K562 (cell line): ENCODE measurements at regions not wholly inside any gene's neighbourhood (a gene's known extent, or its start where the extent isn't known, plus 50 kb on each side); places are given as distances from the start of the nearest gene placed in this dataset.

ENCODE experiments used
- ATAC-seq: fragments of 200-7000 bp; cut with Tn5 transposase; 3 replicates; pipeline ENCODE4 v1.9.1; 2020; ENCODE audit warnings: moderate library complexity
- BruUV-seq: library from RNA; stranded (reverse); fragments of 400-500 nt; replicated peaks from 2 replicates; lab custom pipeline; 2021; lab: Mats Ljungman, UMichigan
- CTCF ChIA-PET: fragments of 300-600 bp; formaldehyde crosslinking; extraction: SDS; loops from one replicate; lab custom pipeline; 2021; ENCODE audit warnings: low intra/inter-chr PET ratio; lab: Yijun Ruan, JAX
- POLR2A ChIA-PET: fragments of 300-600, 350-650 bp; sonication (Branson Sonifier 250); formaldehyde crosslinking; extraction: SDS; loops from one replicate; lab custom pipeline; 2021; ENCODE audit warnings: antibody characterized with exemption, inconsistent platforms; lab: Yijun Ruan, JAX
- DNase-seq, 4 experiments: peaks; one replicate each; pipeline versions ENCODE4 v3.0.0 to v3.0.0-alpha.2; 2011 to 2018; ENCODE audit warnings: low spot score in 3 of 4, mixed read lengths in 3 of 4; ENCODE audit errors: extremely low read depth in 1 of 4
- FAIRE-seq: peaks from 2 replicates; lab custom pipeline; 2011; peaks lifted over from hg19 to GRCh38; lab: Jason Lieb, UNC
- H2AFZ ChIP-seq: 2 replicates; pipeline ENCODE4 v1.6.0; 2011; ENCODE audit warnings: low read depth, low read length, control low read depth, inconsistent platforms
- H3K27ac ChIP-seq: fragments of 200-600 bp; 3 replicates; pipeline ENCODE4 v1.8.0; 2011; ENCODE audit warnings: low read depth, mild to moderate bottlenecking, control low read depth, inconsistent platforms, low read length, moderate library complexity, mixed read lengths; ENCODE audit errors: extremely low read depth
- H3K27me3 ChIP-seq, 2 experiments: fragments of 300-600 bp in 1 of 2; 2 replicates in 1 of 2; 3 replicates in 1 of 2; pipeline versions ENCODE4 v1.6.0 to v1.8.0; 2011; ENCODE audit warnings: inconsistent platforms in 2 of 2, low read length in 2 of 2, mild to moderate bottlenecking in 1 of 2, mixed read lengths in 1 of 2, moderate library complexity in 1 of 2; ENCODE audit not compliant: control insufficient read depth in 2 of 2, insufficient read depth in 2 of 2
- H3K36me3 ChIP-seq: fragments of 300-600 bp; 3 replicates; pipeline ENCODE4 v1.8.0; 2011; ENCODE audit warnings: mild to moderate bottlenecking, low read length, inconsistent platforms; ENCODE audit not compliant: control insufficient read depth, insufficient read depth
- H3K4me1 ChIP-seq, 2 experiments: fragments of 200-600 bp in 1 of 2; replicated peaks in 1 of 2; 2 replicates in 1 of 2; 3 replicates in 1 of 2; pipeline versions ENCODE4 v1.5.1 to v1.8.0; 2011; ENCODE audit warnings: inconsistent platforms in 2 of 2, low read length in 2 of 2, mild to moderate bottlenecking in 1 of 2, mixed read lengths in 1 of 2, moderate library complexity in 1 of 2; ENCODE audit not compliant: control insufficient read depth in 2 of 2, insufficient read depth in 2 of 2
- H3K4me2 ChIP-seq: 2 replicates; pipeline ENCODE4 v1.6.1; 2011; ENCODE audit warnings: low read length, control low read depth, inconsistent platforms, mixed read lengths; ENCODE audit not compliant: insufficient read depth
- H3K4me3 ChIP-seq: fragments of 200-600 bp; sonication (generic), shearing (Covaris generic); 2 replicates; pipeline ENCODE4 v1.5.1; 2016; ENCODE audit warnings: control low read depth, inconsistent platforms
- H3K79me2 ChIP-seq: fragments of 200-600 bp; 3 replicates; pipeline ENCODE4 v1.8.0; 2011; ENCODE audit warnings: low read length, inconsistent platforms; ENCODE audit not compliant: control insufficient read depth, insufficient read depth
- H3K9ac ChIP-seq, 2 experiments: 2 replicates each; pipeline versions ENCODE4 v1.6.0 to v1.6.1; 2011; ENCODE audit warnings: low read depth in 2 of 2, low read length in 2 of 2, control low read depth in 1 of 2, inconsistent platforms in 1 of 2, mild to moderate bottlenecking in 1 of 2, mixed read lengths in 1 of 2; ENCODE audit not compliant: insufficient read depth in 1 of 2
- H3K9me1 ChIP-seq: one replicate; pipeline ENCODE4 v1.6.0; 2011; ENCODE audit warnings: inconsistent platforms, mild to moderate bottlenecking, low read length, moderate library complexity; ENCODE audit not compliant: control insufficient read depth, insufficient read depth
- H3K9me3 ChIP-seq: replicated peaks from 2 replicates; pipeline ENCODE4 v1.5.1; 2011; ENCODE audit warnings: low read depth, low read length, inconsistent platforms; ENCODE audit not compliant: control insufficient read depth, insufficient read depth
- H4K20me1 ChIP-seq: replicated peaks from 2 replicates; pipeline ENCODE4 v1.6.1; 2011; ENCODE audit warnings: low read length, inconsistent platforms, mixed read lengths; ENCODE audit not compliant: control insufficient read depth, insufficient read depth
- JUNB ChIP-seq: fragments of 450-650 bp; formaldehyde crosslinking; conservative IDR thresholded peaks from 2 replicates; pipeline ENCODE4 v1.4.0; 2020; ENCODE audit warnings: mild to moderate bottlenecking
- NBN ChIP-seq: fragments of 450-650 bp; IDR thresholded peaks from 2 replicates; pipeline ENCODE4 v1.6.1; 2016; ENCODE audit warnings: low read depth, mild to moderate bottlenecking
- NEUROD1 ChIP-seq: fragments of 150-350 bp; IDR thresholded peaks from 2 replicates; pipeline ENCODE4 v1.6.1; 2014; ENCODE audit warnings: borderline replicate concordance, low read length, low read depth; ENCODE audit not compliant: partially characterized antibody
- SIRT6 ChIP-seq: IDR thresholded peaks from one replicate; pipeline ENCODE4 v1.6.1; 2012; ENCODE audit warnings: low read depth, mild to moderate bottlenecking, control low read depth, inconsistent platforms, low read length, moderate library complexity
- ZHX1 ChIP-seq: fragments of 150-350 bp; conservative IDR thresholded peaks from 2 replicates; pipeline ENCODE4 v1.6.1; 2014; ENCODE audit warnings: low read length
- ZNF639 ChIP-seq, 2 experiments: fragments of 200-800 bp in 1 of 2; sonication (Bioruptor generic) in 1 of 2; sonication (generic) in 1 of 2; formaldehyde crosslinking in 1 of 2; IDR thresholded peaks in 1 of 2; conservative IDR thresholded peaks in 1 of 2; 2 replicates each; pipeline versions ENCODE4 v1.5.0 to v1.6.1; 2016 to 2020; ENCODE audit warnings: missing compliant biosample characterization in 1 of 2, missing genetic modification characterization in 1 of 2, missing genetic modification reagents in 1 of 2
- ZNF764 ChIP-seq: fragments of 250-450 bp; sonication (Bioruptor Pico); IDR thresholded peaks from 2 replicates; pipeline ENCODE4 v1.4.0; 2020; ENCODE audit warnings: low read depth, mild to moderate bottlenecking, moderate library complexity
- WGBS: fragments of 100-300 bp; shearing (Covaris generic); methylation state at CpG from one replicate; pipeline ENCODE4 v1.1.6; 2016; ENCODE audit warnings: low coverage, mixed read lengths; ENCODE audit not compliant: insufficient coverage; ENCODE audit errors: missing lambda C conversion rate; 5-methylcytosine and 5-hydroxymethylcytosine counted together
- in situ Hi-C: fragments of 300-500 bp; cut with MboI; formaldehyde crosslinking; loops from 4 replicates; pipeline ENCODE4 v1.15.0; 2018; ENCODE audit warnings: inconsistent platforms, mixed read lengths
- intact Hi-C: fragments of 100-400 bp; cut with micrococcal nuclease; formaldehyde crosslinking; loops from 2 replicates; pipeline ENCODE4 v1.14.2; 2022

- H4K20me1 ChIP-seq, result no peaks in the 10 kb centered on the region
- no peak overlapping the region for H3K9ac ChIP-seq
- TF ChIP-seq ZHX1 (no peak), ZNF639 (CRISPR knock-in tag; conservative IDR thresholded peaks at IDR 0.05 in 1 of 2, IDR thresholded peaks at IDR 0.05 in 1 of 2) (no peak), NEUROD1 (no peak), JUNB (no peak), SIRT6 (no peak), ZNF764 (no peak), NBN (no peak)
- DNase-seq, result no peak
- H3K36me3 ChIP-seq, result no peaks in the 10 kb centered on the region
- CTCF ChIA-PET, result no interaction called here
- H3K27ac ChIP-seq, result no peak overlapping the region
- H3K9me3 ChIP-seq, result no peaks in the 10 kb centered on the region; the same call in 1 of the 2 replicates
- no peak for FAIRE-seq
- no TSS peak for BruUV-seq
- no peaks in the 10 kb centered on the region for H3K9me1 ChIP-seq
- H2AFZ ChIP-seq, result no peak overlapping the region
- POLR2A ChIA-PET, result no interaction called here
- no peak for ATAC-seq
- H3K4me2 ChIP-seq, result no peak overlapping the region
- H3K27me3 ChIP-seq, result no peaks in the 10 kb centered on the region
- intact Hi-C loops (no loop called here), in situ Hi-C loops (no loop called here)
- no peak overlapping the region for H3K4me3 ChIP-seq
- WGBS, result 3% methylated on average over 4 of the region's 6 CpGs
- no peaks in the 10 kb centered on the region for H3K4me1 ChIP-seq
- H3K79me2 ChIP-seq, result no peaks in the 10 kb centered on the region
These were observed 265.4 kb downstream of the DCDC2C start for GRCh38 chr2:3968736-3969135.
